NCI-H748 (cell line): ENCODE measurements at regions not wholly inside any gene's neighbourhood (a gene's known extent, or its start where the extent isn't known, plus 50 kb on each side); places are given as distances from the start of the nearest gene placed in this dataset.
A peak's percentile ranks its signal among the peaks of the same experiment; 100 is the strongest.

ENCODE experiments used
- DNase-seq: peaks from one replicate; lab custom pipeline; 2025; ENCODE audit not compliant: unreplicated experiment; lab: John Stamatoyannopoulos, UW

- DNase-seq, result peak; percentile 26
Measured at GRCh38 chr18:72940986-72941385, 73.2 kb upstream of the NETO1 start.

- no peak for DNase-seq
Measured at GRCh38 chr18:72940509-72940908, 72.7 kb upstream of the NETO1 start.

- peak; percentile 44 for DNase-seq
Measured at GRCh38 chr18:72935744-72936143, 68.0 kb upstream of the NETO1 start.

GRCh38 chr18:72922895-72923294 lies 55.1 kb upstream of the NETO1 start:
- DNase-seq, result no peak
